Chondrocyte (in vitro differentiated cells): ENCODE measurements at regions not wholly inside any gene's neighbourhood (a gene's known extent, or its start where the extent isn't known, plus 50 kb on each side); places are given as distances from the start of the nearest gene placed in this dataset.

ENCODE experiments used
- DNase-seq: peaks from one replicate; pipeline ENCODE4 v3.0.0; 2021; ENCODE audit warnings: mixed read lengths, low spot score
- H3K27ac Mint-ChIP-seq: one replicate; pipeline ENCODE4 v1.8.0; 2021; ENCODE audit warnings: mild to moderate bottlenecking, moderate library complexity, mixed read lengths; ENCODE audit not compliant: unreplicated experiment
- H3K27me3 Mint-ChIP-seq: 2 replicates; pipeline ENCODE4 v1.8.0; 2021; ENCODE audit warnings: low read depth, mixed read lengths
- H3K36me3 Mint-ChIP-seq: 2 replicates; pipeline ENCODE4 v1.8.0; 2021; ENCODE audit warnings: low read depth, mixed read lengths
- H3K4me1 Mint-ChIP-seq: 2 replicates; pipeline ENCODE4 v1.8.0; 2021; ENCODE audit warnings: low read depth, mild to moderate bottlenecking, mixed read lengths
- H3K4me3 Mint-ChIP-seq: one replicate; pipeline ENCODE4 v1.8.0; 2021; ENCODE audit warnings: mild to moderate bottlenecking, moderate library complexity, mixed read lengths; ENCODE audit not compliant: unreplicated experiment
- H3K9me3 Mint-ChIP-seq: 2 replicates; pipeline ENCODE4 v1.8.0; 2021; ENCODE audit warnings: low read depth, mixed read lengths
- CTCF ChIP-seq: fragments of 200-600 bp; sonication (generic); IDR thresholded peaks from 2 replicates; pipeline ENCODE4 v1.5.0; 2021; ENCODE audit warnings: antibody characterized with exemption, mild to moderate bottlenecking, moderate library complexity

- no peak for DNase-seq
- Mint-ChIP-seq H3K27ac (peak overlapping the region; percentile 89), H3K4me3 (no peak overlapping the region), H3K27me3 (no peaks in the 10 kb centered on the region), H3K9me3 (peaks cover 10% of the 10 kb centered on the region), H3K4me1 (peaks cover 29% of the 10 kb centered on the region), H3K36me3 (peaks cover 9% of the 10 kb centered on the region)
- TF ChIP-seq CTCF, result no peak
Observed at GRCh38 chr2:195521589-195521988, 135.4 kb upstream of the SLC39A10 start.

GRCh38 chr2:195520671-195521155 is 136.3 kb upstream of the SLC39A10 start:
- DNase-seq, result no peak
- Mint-ChIP-seq H3K27ac (peak overlapping the region; percentile 89), H3K4me1 (peaks cover 29% of the 10 kb centered on the region), H3K4me3 (no peak overlapping the region), H3K9me3 (peaks cover 6% of the 10 kb centered on the region), H3K36me3 (peaks cover 5% of the 10 kb centered on the region), H3K27me3 (no peaks in the 10 kb centered on the region)
- peak; percentile 36 for TF ChIP-seq CTCF

GRCh38 chr2:195515551-195515950 is 141.5 kb upstream of the SLC39A10 start:
- no peak for DNase-seq
- Mint-ChIP-seq H3K36me3 (no peaks in the 10 kb centered on the region), H3K4me3 (no peak overlapping the region), H3K4me1 (peaks cover 10% of the 10 kb centered on the region), H3K27me3 (no peaks in the 10 kb centered on the region), H3K9me3 (no peaks in the 10 kb centered on the region), H3K27ac (no peak overlapping the region)
- no peak for TF ChIP-seq CTCF

- no peak for DNase-seq
- Mint-ChIP-seq H3K27me3 (no peaks in the 10 kb centered on the region), H3K4me3 (no peak overlapping the region), H3K4me1 (no peaks in the 10 kb centered on the region), H3K9me3 (no peaks in the 10 kb centered on the region), H3K27ac (no peak overlapping the region), H3K36me3 (no peaks in the 10 kb centered on the region)
- no peak for TF ChIP-seq CTCF
Observed at GRCh38 chr2:195514365-195514764, 142.7 kb upstream of the SLC39A10 start.

- no peaks in the 10 kb centered on the region for H3K9me3 Mint-ChIP-seq
- DNase-seq, result no peak
- no peak overlapping the region for H3K27ac Mint-ChIP-seq
- TF ChIP-seq CTCF, result no peak
- H3K36me3 Mint-ChIP-seq, result no peaks in the 10 kb centered on the region
- H3K4me1 Mint-ChIP-seq, result no peaks in the 10 kb centered on the region
- no peak overlapping the region for H3K4me3 Mint-ChIP-seq
- no peaks in the 10 kb centered on the region for H3K27me3 Mint-ChIP-seq
Observed at GRCh38 chr2:195513119-195513518, 143.9 kb upstream of the SLC39A10 start.
